ENCODE measurements at regions not wholly inside any gene's neighbourhood (a gene's known extent, or its start where the extent isn't known, plus 50 kb on each side); places are given as distances from the start of the nearest gene placed in this dataset.

GRCh38 chr2:34241905-34242762 lies 643.0 kb upstream of the FAM98A start (continued):
- TF ChIP-seq CUX1 (IDR thresholded peaks at IDR 0.05; ENCODE audit: insufficient replicate concordance, low read depth, low read length) = no peak

GRCh38 chr2:34239511-34239910 lies 640.4 kb upstream of the FAM98A start:
- Histone ChIP-seq H3K27me3 (replicated peaks in 1 of 2; ENCODE audit: control insufficient read depth in 2 of 2, insufficient read depth in 2 of 2, low read length in 1 of 2) (no peaks in the 10 kb centered on the region), H3K9ac (ENCODE audit: control insufficient read depth, insufficient read depth, low read length) (no peak overlapping the region), H3K9me3 (replicated peaks; ENCODE audit: control insufficient read depth, insufficient read depth, low read length) (no peaks in the 10 kb centered on the region; the same call in 2 of the 3 replicates), H3K4me3 (no peak overlapping the region), H3K79me2 (ENCODE audit: control insufficient read depth, insufficient read depth, low read length) (no peaks in the 10 kb centered on the region), H3K4me2 (ENCODE audit: control insufficient read depth, insufficient read depth) (no peak overlapping the region), H2AFZ (ENCODE audit: control insufficient read depth, low read depth, low read length) (no peak overlapping the region), H4K20me1 (ENCODE audit: control insufficient read depth, insufficient read depth) (no peaks in the 10 kb centered on the region), H3K4me1 (ENCODE audit: control insufficient read depth, insufficient read depth, low read length) (no peaks in the 10 kb centered on the region), H3K36me3 (ENCODE audit: control insufficient read depth in 2 of 2, insufficient read depth in 2 of 2, low read length in 1 of 2) (no peaks in the 10 kb centered on the region), H3K27ac (ENCODE audit: control insufficient read depth, insufficient read depth) (no peak overlapping the region)
- no TSS peak for BruUV-seq (replicated peaks)
- WGBS (ENCODE audit: insufficient coverage, insufficient replicate concordance, low lambda C conversion rate, missing lambda C conversion rate) = 0% methylated on average over 1 of the region's 1 CpG
- DNase-seq (ENCODE audit: low read depth, low spot score) (no peak), ATAC-seq (no peak), FAIRE-seq (no peak)
- SMC1A ChIA-PET (ENCODE audit: uncharacterized antibody, unreplicated experiment) = no interaction called here
- intact Hi-C loops (cut with micrococcal nuclease; ENCODE audit: unreplicated experiment) = no loop called here
- CTCF ChIA-PET = no interaction called here
- POLR2A ChIA-PET = no interaction called here
- RAD21 ChIA-PET (ENCODE audit: unreplicated experiment) = no interaction called here
- in situ Hi-C loops (cut with MboI) = no loop called here
- TF ChIP-seq SUZ12 (IDR thresholded peaks at IDR 0.05; ENCODE audit: unreplicated experiment) (no peak), ZNF274 (IDR thresholded peaks at IDR 0.05; ENCODE audit: insufficient read depth, insufficient read length) (no peak), ZBTB33 (IDR thresholded peaks at IDR 0.05) (no peak), CBFB (IDR thresholded peaks at IDR 0.05; ENCODE audit: low read depth) (no peak), IRF5 (IDR thresholded peaks at IDR 0.05; ENCODE audit: borderline replicate concordance) (no peak), BHLHE40 (IDR thresholded peaks at IDR 0.05; ENCODE audit: borderline replicate concordance in 1 of 2, low read depth in 2 of 2, low read length in 1 of 2) (no peak), BMI1 (IDR thresholded peaks at IDR 0.05; ENCODE audit: borderline replicate concordance) (no peak), TARDBP (IDR thresholded peaks at IDR 0.05; ENCODE audit: borderline replicate concordance) (no peak), KDM1A (IDR thresholded peaks at IDR 0.05; ENCODE audit: borderline replicate concordance) (no peak), KLF5 (IDR thresholded peaks at IDR 0.05; ENCODE audit: partially characterized antibody) (no peak), SMC3 (IDR thresholded peaks at IDR 0.05; ENCODE audit: borderline replicate concordance, low read length) (no peak)

Measured in GM12878 (cell line).